ENCODE measurements at regions not wholly inside any gene's neighbourhood (a gene's known extent, or its start where the extent isn't known, plus 50 kb on each side); places are given as distances from the start of the nearest gene placed in this dataset.
A peak's percentile ranks its signal among the peaks of the same experiment; 100 is the strongest.
"Not testable (repeated sequence)": the region's sequence is repeated elsewhere in the genome, so short reads cannot be mapped to it uniquely, and the experiment has no call there.

GRCh38 chrX:47302396-47302795 is 68.0 kb upstream of the ZNF157 start:
- no peak for DNase-seq

- not testable (repeated sequence) for DNase-seq
These were observed 63.8 kb upstream of the ZNF157 start for GRCh38 chrX:47306471-47307023.

- DNase-seq: peak; percentile 49
These were observed 58.2 kb upstream of the ZNF157 start for GRCh38 chrX:47311932-47312774.

GRCh38 chrX:47313056-47313455 is 57.3 kb upstream of the ZNF157 start:
- DNase-seq: no peak

- DNase-seq: no peak
These were observed 53.9 kb upstream of the ZNF157 start for GRCh38 chrX:47316276-47317025.

Measured in CD4-positive, alpha-beta T cell treated with Interleukin-10 for 1 hour (primary cell).